ENCODE measurements at regions not wholly inside any gene's neighbourhood (a gene's known extent, or its start where the extent isn't known, plus 50 kb on each side); places are given as distances from the start of the nearest gene placed in this dataset.

DNA sequence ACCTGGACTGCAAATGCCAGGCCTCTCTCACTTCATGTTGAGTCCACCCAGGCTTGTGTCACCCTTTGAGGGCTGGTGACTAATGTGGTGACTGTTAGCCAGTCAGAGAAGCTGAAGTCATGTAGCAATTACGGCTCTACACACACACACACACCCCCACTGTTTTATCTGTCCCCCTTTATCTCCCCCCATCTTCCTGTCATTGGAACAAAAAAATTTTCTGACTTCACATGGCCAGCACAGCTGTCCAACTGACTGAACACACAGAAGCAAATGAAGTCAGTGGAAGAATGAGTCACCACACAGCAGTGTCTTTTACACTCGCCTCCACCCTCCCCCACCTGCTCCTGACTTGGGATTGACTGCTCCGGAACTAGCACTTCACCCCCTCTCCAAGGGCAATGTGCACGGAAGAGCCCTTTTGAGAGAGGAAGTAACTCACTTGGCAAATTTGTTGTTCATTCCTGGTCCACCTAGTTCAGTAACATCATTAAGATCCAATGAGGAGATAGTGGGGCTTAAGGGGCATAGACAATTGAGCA, 198.0 kb downstream of the RNF144B start (continued):
- TF ChIP-seq PRDM10 (IDR thresholded peaks at IDR 0.05; ENCODE audit: partially characterized antibody) (no peak), EP400 (IDR thresholded peaks at IDR 0.05) (0 out of 2 replicates have a peak, but pooled peaks have one; percentile 31), EGR1 (conservative IDR thresholded peaks at IDR 0.05) (peak; percentile 74), ZNF589 (CRISPR knock-in tag; IDR thresholded peaks at IDR 0.05; ENCODE audit: low read depth) (peak; percentile 26; the same call in 1 of the 2 replicates), SRF (CRISPR knock-in tag; IDR thresholded peaks at IDR 0.05) (peak in 1 of 2 experiments; percentile 62; a peak in 1 of 4 replicates), ZKSCAN1 (IDR thresholded peaks at IDR 0.05; ENCODE audit: low read depth, low read length) (peak; percentile 14; the same call in 1 of the 2 replicates), RNF2 (IDR thresholded peaks at IDR 0.05) (peak; percentile 65; the same call in 1 of the 2 replicates), FOSL1 (tag; conservative IDR thresholded peaks at IDR 0.05) (peak; percentile 99), JUNB (CRISPR knock-in tag; conservative IDR thresholded peaks at IDR 0.05) (peak; percentile 77), RCOR1 (IDR thresholded peaks at IDR 0.05; ENCODE audit: borderline replicate concordance in 1 of 2, low read depth in 2 of 2, low read length in 2 of 2) (peak in 1 of 2 experiments; percentile 34; a peak in 1 of 4 replicates), HDAC2 (IDR thresholded peaks at IDR 0.05) (peak; percentile 38; the same call in 1 of the 2 replicates)
- TF ChIP-seq, protein P1, sequence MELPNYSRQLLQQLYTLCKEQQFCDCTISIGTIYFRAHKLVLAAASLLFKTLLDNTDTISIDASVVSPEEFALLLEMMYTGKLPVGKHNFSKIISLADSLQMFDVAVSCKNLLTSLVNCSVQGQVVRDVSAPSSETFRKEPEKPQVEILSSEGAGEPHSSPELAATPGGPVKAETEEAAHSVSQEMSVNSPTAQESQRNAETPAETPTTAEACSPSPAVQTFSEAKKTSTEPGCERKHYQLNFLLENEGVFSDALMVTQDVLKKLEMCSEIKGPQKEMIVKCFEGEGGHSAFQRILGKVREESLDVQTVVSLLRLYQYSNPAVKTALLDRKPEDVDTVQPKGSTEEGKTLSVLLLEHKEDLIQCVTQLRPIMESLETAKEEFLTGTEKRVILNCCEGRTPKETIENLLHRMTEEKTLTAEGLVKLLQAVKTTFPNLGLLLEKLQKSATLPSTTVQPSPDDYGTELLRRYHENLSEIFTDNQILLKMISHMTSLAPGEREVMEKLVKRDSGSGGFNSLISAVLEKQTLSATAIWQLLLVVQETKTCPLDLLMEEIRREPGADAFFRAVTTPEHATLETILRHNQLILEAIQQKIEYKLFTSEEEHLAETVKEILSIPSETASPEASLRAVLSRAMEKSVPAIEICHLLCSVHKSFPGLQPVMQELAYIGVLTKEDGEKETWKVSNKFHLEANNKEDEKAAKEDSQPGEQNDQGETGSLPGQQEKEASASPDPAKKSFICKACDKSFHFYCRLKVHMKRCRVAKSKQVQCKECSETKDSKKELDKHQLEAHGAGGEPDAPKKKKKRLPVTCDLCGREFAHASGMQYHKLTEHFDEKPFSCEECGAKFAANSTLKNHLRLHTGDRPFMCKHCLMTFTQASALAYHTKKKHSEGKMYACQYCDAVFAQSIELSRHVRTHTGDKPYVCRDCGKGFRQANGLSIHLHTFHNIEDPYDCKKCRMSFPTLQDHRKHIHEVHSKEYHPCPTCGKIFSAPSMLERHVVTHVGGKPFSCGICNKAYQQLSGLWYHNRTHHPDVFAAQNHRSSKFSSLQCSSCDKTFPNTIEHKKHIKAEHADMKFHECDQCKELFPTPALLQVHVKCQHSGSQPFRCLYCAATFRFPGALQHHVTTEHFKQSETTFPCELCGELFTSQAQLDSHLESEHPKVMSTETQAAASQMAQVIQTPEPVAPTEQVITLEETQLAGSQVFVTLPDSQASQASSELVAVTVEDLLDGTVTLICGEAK (IDR thresholded peaks at IDR 0.05) = 0 out of 2 replicates have a peak, but pooled peaks have one; percentile 14
- TF ChIP-seq, protein P1 (CRISPR knock-in tag; IDR thresholded peaks at IDR 0.05) = no peak
- TF ChIP-seq, protein P2, sequence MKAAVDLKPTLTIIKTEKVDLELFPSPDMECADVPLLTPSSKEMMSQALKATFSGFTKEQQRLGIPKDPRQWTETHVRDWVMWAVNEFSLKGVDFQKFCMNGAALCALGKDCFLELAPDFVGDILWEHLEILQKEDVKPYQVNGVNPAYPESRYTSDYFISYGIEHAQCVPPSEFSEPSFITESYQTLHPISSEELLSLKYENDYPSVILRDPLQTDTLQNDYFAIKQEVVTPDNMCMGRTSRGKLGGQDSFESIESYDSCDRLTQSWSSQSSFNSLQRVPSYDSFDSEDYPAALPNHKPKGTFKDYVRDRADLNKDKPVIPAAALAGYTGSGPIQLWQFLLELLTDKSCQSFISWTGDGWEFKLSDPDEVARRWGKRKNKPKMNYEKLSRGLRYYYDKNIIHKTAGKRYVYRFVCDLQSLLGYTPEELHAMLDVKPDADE (conservative IDR thresholded peaks at IDR 0.05; ENCODE audit: control insufficient read depth, low read depth, low read length) = no peak
